ENCODE measurements at regions not wholly inside any gene's neighbourhood (a gene's known extent, or its start where the extent isn't known, plus 50 kb on each side); places are given as distances from the start of the nearest gene placed in this dataset.

DNA sequence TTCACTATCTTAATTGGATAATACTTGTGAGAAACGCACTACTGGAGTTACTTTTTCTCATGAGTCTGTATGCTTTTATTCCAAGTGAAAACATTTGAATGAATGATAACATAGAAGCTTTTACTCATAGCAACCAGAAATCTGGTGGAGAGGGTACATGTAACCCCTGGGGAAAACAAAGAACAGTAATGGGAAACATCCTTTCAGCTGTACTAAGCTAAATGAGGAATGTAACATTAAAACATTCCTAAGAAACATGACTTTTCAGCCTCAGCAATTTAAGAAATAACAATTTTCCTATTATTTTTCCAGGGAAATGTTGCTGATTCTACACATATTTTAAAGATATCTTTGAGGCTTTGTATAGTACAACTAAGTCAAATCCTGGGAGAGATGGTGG, 97.2 kb upstream of the CEP126 start:
- Histone ChIP-seq H3K9me3 (ENCODE audit: control insufficient read depth, low read depth, low read length) (no peaks in the 10 kb centered on the region), H2BK15ac (ENCODE audit: low read depth, low read length) (no peak overlapping the region), H3K23me2 (ENCODE audit: insufficient read length, low read depth, low read length, poor library complexity, severe bottlenecking) (no peaks in the 10 kb centered on the region), H2BK12ac (ENCODE audit: insufficient read length, low read depth, low read length) (no peak overlapping the region), H2BK20ac (ENCODE audit: low read depth, low read length, poor library complexity, severe bottlenecking) (no peak overlapping the region), H2BK120ac (ENCODE audit: low read depth, low read length, poor library complexity, severe bottlenecking) (no peak overlapping the region), H3K18ac (ENCODE audit: insufficient read length, low read depth, low read length) (no peak overlapping the region), H3K79me1 (ENCODE audit: insufficient read depth, low read depth, low read length, poor library complexity, severe bottlenecking) (no peaks in the 10 kb centered on the region), H3K9ac (ENCODE audit: extremely low read depth, insufficient read length, low read length) (no peak overlapping the region), H4K20me1 (ENCODE audit: control insufficient read depth, insufficient read depth, insufficient read length) (no peaks in the 10 kb centered on the region), H3K27ac (ENCODE audit: insufficient read length, low read depth, low read length) (no peak overlapping the region), H3K14ac (ENCODE audit: insufficient read depth, low read length) (no peak overlapping the region), H3K56ac (ENCODE audit: insufficient read length, low read depth, low read length) (no peak overlapping the region), H3T11ph (ENCODE audit: low read length) (no peak overlapping the region), H3K27me3 (ENCODE audit: insufficient read depth, low read length) (no peaks in the 10 kb centered on the region), H3K4me1 (ENCODE audit: insufficient read depth, low read length) (no peaks in the 10 kb centered on the region), H3K4ac (ENCODE audit: low read depth, low read length) (no peak overlapping the region), H3K23ac (ENCODE audit: insufficient read length, low read depth, low read length) (no peak overlapping the region), H3K4me2 (ENCODE audit: insufficient read depth, insufficient read length, low read length) (no peak overlapping the region), H2BK5ac (ENCODE audit: insufficient read length, low read length) (no peak overlapping the region), H4K8ac (replicated peaks; ENCODE audit: insufficient read length, low read depth, low read length) (no peak overlapping the region), H3K79me2 (ENCODE audit: insufficient read depth, low read length) (no peaks in the 10 kb centered on the region), H2AK5ac (ENCODE audit: insufficient read length, low read length) (no peak overlapping the region), H4K5ac (ENCODE audit: insufficient read length, low read depth, low read length) (no peak overlapping the region), H4K91ac (ENCODE audit: insufficient read length, low read depth, low read length) (no peak overlapping the region), H2AFZ (ENCODE audit: low read length) (no peak overlapping the region)
- peaks cover 0 to 4% of the 10 kb centered on the region in 2 experiments; a peak in 1 of 4 replicates for H3K4me1 Mint-ChIP-seq
- H3K27ac Mint-ChIP-seq = no peak overlapping the region
- no peaks in the 10 kb centered on the region for H3K27me3 Mint-ChIP-seq (ENCODE audit: low read depth)
- H3K4me3 Mint-ChIP-seq = no peak overlapping the region
- DNase-seq = no peak
- TF ChIP-seq, protein P1, sequence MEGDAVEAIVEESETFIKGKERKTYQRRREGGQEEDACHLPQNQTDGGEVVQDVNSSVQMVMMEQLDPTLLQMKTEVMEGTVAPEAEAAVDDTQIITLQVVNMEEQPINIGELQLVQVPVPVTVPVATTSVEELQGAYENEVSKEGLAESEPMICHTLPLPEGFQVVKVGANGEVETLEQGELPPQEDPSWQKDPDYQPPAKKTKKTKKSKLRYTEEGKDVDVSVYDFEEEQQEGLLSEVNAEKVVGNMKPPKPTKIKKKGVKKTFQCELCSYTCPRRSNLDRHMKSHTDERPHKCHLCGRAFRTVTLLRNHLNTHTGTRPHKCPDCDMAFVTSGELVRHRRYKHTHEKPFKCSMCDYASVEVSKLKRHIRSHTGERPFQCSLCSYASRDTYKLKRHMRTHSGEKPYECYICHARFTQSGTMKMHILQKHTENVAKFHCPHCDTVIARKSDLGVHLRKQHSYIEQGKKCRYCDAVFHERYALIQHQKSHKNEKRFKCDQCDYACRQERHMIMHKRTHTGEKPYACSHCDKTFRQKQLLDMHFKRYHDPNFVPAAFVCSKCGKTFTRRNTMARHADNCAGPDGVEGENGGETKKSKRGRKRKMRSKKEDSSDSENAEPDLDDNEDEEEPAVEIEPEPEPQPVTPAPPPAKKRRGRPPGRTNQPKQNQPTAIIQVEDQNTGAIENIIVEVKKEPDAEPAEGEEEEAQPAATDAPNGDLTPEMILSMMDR (conservative IDR thresholded peaks at IDR 0.05) = no peak
- no peaks in the 10 kb centered on the region for H3K36me3 Mint-ChIP-seq (ENCODE audit: insufficient read depth in 1 of 3, low read depth in 3 of 3)
- no CpG with 5 or more reads among the region's 1 CpG for WGBS (ENCODE audit: extremely low coverage, insufficient read length, low lambda C conversion rate)
- H3K9me3 Mint-ChIP-seq = no peaks in the 10 kb centered on the region

Measured in H9 (cell line).